ENCODE measurements at regions not wholly inside any gene's neighbourhood (a gene's known extent, or its start where the extent isn't known, plus 50 kb on each side); places are given as distances from the start of the nearest gene placed in this dataset.

- no peak for DNase-seq
Observed at GRCh38 chr11:122193457-122193856, 77.4 kb upstream of the BLID start.

GRCh38 chr11:122192634-122193255 lies 76.7 kb upstream of the BLID start:
- DNase-seq = no peak

DNA sequence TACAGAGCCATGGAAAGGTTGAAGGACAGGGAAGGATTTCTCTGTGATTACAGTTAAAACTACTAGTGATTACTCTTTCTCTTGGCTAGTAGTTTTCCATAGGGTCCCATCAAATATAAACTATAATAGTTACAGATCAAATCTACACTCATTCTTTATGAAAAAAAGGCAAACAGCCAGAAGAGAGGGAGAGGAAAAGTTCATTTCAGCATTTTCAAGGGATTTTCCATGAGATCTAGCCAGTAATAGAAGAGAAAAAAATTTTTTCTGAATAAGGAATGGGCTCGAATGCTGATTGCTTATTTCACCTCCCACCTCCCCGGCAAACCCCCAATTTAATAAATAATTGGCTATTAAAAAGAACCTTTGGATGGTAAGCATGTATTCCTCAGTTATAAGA lies 74.8 kb upstream of the BLID start:
- DNase-seq = no peak

GRCh38 chr11:122189229-122189628 lies 73.2 kb upstream of the BLID start:
- DNase-seq = no peak

- no peak for DNase-seq
Observed at GRCh38 chr11:122187373-122188165, 71.6 kb upstream of the BLID start.

- no peak for DNase-seq
Observed at GRCh38 chr11:122186439-122187080, 70.5 kb upstream of the BLID start.

GRCh38 chr11:122183933-122184332 lies 67.9 kb upstream of the BLID start:
- DNase-seq = no peak

- no peak for DNase-seq
Observed at GRCh38 chr11:122181893-122182292, 65.9 kb upstream of the BLID start.

GRCh38 chr11:122181372-122181771 lies 65.4 kb upstream of the BLID start:
- DNase-seq = no peak

- no peak for DNase-seq
Observed at GRCh38 chr11:122179961-122180834, 64.2 kb upstream of the BLID start.

GRCh38 chr11:122178795-122179194 lies 62.8 kb upstream of the BLID start:
- no peak for DNase-seq

GRCh38 chr11:122177238-122177637 lies 61.2 kb upstream of the BLID start:
- DNase-seq = no peak

GRCh38 chr11:122176651-122177050 lies 60.6 kb upstream of the BLID start:
- no peak for DNase-seq

- DNase-seq = no peak
Observed at GRCh38 chr11:122175306-122175705, 59.3 kb upstream of the BLID start.

GRCh38 chr11:122173587-122173986 lies 57.6 kb upstream of the BLID start:
- DNase-seq = no peak

DNA sequence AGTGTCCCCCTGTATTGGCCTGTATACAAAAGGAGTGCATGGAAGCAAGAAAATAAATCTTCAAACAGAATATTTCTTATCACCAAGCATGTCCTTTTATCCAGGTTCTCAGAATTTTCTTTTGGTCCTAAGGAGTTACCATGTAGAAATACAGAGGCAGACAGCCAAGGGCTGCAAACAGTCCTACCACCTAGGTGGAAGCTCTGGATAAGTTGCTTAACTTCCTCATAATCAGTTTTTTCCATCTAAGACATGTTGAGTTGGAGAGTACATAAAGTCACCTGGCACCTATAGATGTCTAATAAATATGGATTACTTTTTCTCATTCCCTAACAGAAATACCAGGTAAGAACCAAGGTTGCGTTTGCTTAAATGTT lies 57.0 kb upstream of the BLID start:
- DNase-seq = no peak

DNA sequence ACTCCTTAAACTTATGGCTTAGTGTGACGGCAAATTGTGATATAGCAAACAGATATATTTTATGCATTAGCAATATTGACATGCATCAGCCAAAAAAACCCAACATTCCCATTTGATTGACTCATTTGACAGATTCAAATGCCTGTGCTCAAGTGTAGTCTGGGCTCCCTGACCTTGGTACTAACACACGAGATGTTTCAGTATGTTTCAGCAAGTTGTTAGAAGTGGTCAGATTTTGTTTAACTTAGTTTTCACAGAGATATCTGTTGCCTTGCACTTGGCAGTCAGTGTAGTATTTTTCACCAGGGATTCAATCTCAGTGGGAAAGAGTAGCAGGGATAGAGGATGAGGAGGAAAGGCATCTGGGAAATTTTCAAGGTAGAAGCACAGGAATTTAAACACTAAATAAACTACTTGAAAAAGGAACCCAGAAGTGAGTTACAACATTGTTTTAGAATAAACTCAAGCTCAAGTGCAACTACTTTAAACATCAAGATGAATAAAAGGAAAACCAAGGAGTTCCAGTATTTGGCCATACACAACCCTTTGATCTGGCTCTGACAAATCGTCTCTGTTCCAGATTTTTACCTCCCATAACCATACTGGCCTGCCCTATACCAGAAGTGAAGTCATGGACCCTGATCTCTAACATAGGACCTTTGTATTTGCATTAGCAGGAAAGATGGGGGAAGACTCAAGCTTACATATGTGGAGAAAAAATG lies 56.5 kb upstream of the BLID start:
- DNase-seq = no peak

DNA sequence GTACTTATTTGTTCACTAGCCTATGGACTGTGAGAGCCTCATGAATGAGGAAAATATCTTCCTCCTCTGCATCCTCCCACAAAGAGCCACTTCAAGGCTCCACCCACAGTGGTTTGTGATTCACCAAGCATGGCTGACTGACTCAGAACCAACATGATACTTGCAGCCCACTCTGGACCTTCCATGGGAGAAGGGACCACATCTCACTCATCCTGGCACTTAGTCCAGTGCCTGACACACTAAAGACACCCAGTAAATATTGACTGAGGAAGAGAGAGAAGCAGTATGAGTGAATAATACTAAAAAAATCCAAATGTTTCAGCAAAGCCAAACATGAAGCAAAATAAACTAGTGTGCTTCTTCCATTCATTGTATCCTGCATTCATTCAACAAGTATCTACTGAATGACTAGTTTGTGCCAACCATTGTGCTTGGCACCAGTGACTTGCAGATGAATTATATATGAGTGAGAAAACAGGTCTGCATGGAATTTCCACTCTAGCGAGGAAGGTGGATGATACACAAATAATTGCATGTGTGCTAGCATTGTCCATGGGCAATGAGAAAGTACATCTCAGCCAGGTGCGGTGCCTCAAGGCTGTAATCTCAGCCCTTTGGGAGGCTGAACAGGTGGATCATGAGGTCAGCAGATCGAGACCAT lies 54.9 kb upstream of the BLID start:
- no peak for DNase-seq

DNA sequence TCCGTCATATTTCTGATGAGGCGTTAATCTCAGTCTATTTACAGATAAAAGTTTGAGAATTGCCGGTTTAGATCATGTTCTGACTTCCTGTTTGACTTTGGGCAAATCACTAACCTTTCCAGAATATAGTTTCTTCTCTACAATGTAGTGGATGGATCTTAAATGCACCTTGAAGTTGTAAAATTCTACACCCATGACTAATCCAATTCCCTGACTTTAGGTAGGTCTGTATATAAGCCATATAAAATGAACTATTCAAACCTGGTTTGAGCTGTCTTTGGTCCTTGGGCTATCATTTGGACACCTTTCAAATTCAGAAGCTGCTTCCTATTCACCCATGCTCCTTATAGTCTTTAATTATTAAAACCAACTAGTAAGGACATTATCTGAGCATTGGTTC lies 52.2 kb upstream of the BLID start:
- DNase-seq = no peak

GRCh38 chr11:122167100-122167499 lies 51.1 kb upstream of the BLID start:
- no peak for DNase-seq

DNA sequence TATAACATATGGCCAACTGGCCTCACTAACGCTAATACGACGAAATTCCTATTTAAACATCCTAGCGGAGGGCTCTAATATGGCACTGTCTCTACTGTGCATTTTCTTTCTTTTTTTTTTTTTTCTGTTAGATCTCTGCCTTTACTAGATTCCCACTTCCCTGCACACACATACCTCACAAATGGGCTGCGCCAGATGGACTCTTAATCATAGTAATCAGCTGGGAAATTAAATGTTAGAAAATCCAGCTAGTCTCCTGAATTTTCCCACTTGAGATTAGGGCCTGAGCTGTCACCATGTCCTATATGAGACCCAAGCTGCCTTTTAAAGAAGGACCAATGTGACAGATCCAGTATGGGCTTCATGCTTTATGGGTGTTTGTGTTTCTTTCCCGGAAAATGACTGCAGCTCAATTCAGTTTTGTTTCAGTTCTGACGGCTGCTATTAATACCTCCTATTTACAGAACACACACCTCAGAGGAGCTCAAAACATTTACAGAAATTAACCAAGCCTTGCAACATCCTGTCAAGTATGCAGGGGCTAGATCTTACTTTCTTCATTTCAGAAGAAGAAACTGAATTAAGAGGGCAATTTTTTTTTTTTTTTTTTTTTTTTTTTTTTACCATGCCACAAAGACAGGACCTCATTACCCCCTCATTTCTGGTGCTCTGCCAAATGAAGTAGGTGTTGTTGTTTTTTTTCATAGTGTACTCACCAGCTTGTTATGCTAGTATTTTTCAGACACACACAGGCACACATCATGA lies 49.8 kb upstream of the BLID start:
- no peak for DNase-seq

Data from activated naive CD4-positive, alpha-beta T cell treated with anti-CD3 and anti-CD28 coated beads, Interleukin-2, amount 50 U/mL, for 16 hours (primary cell).